ENCODE measurements at regions not wholly inside any gene's neighbourhood (a gene's known extent, or its start where the extent isn't known, plus 50 kb on each side); places are given as distances from the start of the nearest gene placed in this dataset.

GRCh38 chr6:148258868-148259267 is 83.8 kb upstream of the SASH1 start:
- TF ChIP-seq, protein P1, sequence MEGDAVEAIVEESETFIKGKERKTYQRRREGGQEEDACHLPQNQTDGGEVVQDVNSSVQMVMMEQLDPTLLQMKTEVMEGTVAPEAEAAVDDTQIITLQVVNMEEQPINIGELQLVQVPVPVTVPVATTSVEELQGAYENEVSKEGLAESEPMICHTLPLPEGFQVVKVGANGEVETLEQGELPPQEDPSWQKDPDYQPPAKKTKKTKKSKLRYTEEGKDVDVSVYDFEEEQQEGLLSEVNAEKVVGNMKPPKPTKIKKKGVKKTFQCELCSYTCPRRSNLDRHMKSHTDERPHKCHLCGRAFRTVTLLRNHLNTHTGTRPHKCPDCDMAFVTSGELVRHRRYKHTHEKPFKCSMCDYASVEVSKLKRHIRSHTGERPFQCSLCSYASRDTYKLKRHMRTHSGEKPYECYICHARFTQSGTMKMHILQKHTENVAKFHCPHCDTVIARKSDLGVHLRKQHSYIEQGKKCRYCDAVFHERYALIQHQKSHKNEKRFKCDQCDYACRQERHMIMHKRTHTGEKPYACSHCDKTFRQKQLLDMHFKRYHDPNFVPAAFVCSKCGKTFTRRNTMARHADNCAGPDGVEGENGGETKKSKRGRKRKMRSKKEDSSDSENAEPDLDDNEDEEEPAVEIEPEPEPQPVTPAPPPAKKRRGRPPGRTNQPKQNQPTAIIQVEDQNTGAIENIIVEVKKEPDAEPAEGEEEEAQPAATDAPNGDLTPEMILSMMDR (IDR thresholded peaks at IDR 0.05) = no peak
- no peak for TF ChIP-seq POLR2A (IDR thresholded peaks at IDR 0.05)

All from esophagus squamous epithelium (tissue), 4 donors.